Aorta (tissue), 5 donors: ENCODE measurements at regions not wholly inside any gene's neighbourhood (a gene's known extent, or its start where the extent isn't known, plus 50 kb on each side); places are given as distances from the start of the nearest gene placed in this dataset.

Experiments
- ATAC-seq: fragments of 200-7000 bp; cut with Tn5 transposase; one replicate; pipeline ENCODE4 v1.9.1; 2022; ENCODE audit warnings: moderate library complexity; ENCODE audit not compliant: low FRiP score
- DNase-seq, 2 donors: peaks; one replicate each; pipeline ENCODE4 v3.0.0-alpha.2; 2020
- H3K27ac ChIP-seq, 2 donors: one replicate each; pipeline ENCODE4 v1.5.1; 2013; ENCODE audit warnings: low read length in 2 of 2, mild to moderate bottlenecking in 2 of 2, moderate library complexity in 2 of 2, control low read depth in 1 of 2, inconsistent platforms in 1 of 2, low read depth in 1 of 2
- H3K27me3 ChIP-seq, 2 donors: one replicate each; pipeline ENCODE4 v1.6.1; 2013; ENCODE audit warnings: control low read depth in 1 of 2, low read length in 1 of 2, mild to moderate bottlenecking in 1 of 2, moderate library complexity in 1 of 2; ENCODE audit not compliant: insufficient read depth in 2 of 2, control insufficient read depth in 1 of 2
- H3K36me3 ChIP-seq, 2 donors: one replicate each; pipeline ENCODE4 v1.6.1; 2013; ENCODE audit warnings: control low read depth in 1 of 2, low read length in 1 of 2, mild to moderate bottlenecking in 1 of 2; ENCODE audit not compliant: insufficient read depth in 2 of 2, control insufficient read depth in 1 of 2
- H3K4me1 ChIP-seq, 2 donors: one replicate each; pipeline ENCODE4 v1.6.1; 2013; ENCODE audit warnings: low read length in 2 of 2, control low read depth in 1 of 2, mild to moderate bottlenecking in 1 of 2, moderate library complexity in 1 of 2; ENCODE audit not compliant: insufficient read depth in 2 of 2, control insufficient read depth in 1 of 2
- H3K4me3 ChIP-seq, 2 donors: one replicate each; pipeline ENCODE4 v1.5.1; 2013; ENCODE audit warnings: low read length in 2 of 2, control low read depth in 1 of 2, mild to moderate bottlenecking in 1 of 2
- H3K9me3 ChIP-seq: one replicate; pipeline ENCODE4 v1.6.1; 2013; ENCODE audit warnings: mild to moderate bottlenecking, low read length; ENCODE audit not compliant: control insufficient read depth
- WGBS, 2 donors: extraction: QIAGEN DNeasy Blood & Tissue Kit; methylation state at CpG; one replicate each; pipeline ENCODE4 v1.1.7; 2013; 5-methylcytosine and 5-hydroxymethylcytosine counted together
- intact Hi-C, 2 donors: fragments of 100-400 bp; cut with DNase I; formaldehyde crosslinking; loops; one replicate each; pipeline versions ENCODE4 v1.14.2 to v1.15.0; 2022
- donor health status: healthy with polysubstance abuse.
- donor health status: Bipolar disorder and iron deficiency.
- donor health status: DM: no; HTN: no; CAD: no.
- donor health status: DM: no; HTN: no; CAD: no.
- donor health status: DM: yes; HTN: yes; CAD: no.

GRCh38 chr1:99137554-99138206, 126.6 kb upstream of the PLPPR4 start:
- DNase-seq = no peak
- intact Hi-C loops = no loop called here

DNA sequence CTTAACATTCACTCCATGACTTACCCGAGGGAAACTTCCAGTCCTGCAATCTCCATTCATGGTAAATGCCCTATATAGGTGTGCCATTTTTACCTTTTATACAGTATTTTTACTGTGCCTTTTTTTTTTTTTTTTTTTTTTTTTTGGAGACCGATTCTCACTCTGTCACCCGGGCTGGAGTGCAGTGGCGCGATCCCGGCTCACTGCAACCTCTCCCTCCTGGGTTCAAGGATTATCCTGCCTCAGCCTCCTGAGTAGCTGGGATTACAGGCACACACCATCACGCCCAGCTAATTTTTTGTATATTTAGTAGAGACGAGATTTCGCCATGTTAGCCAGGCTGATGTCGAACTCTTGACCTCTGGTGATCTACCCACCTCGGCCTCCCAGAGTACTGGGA, 124.4 kb upstream of the PLPPR4 start:
- WGBS, 2 donors = 88 to 89% methylated on average over 11 of the region's 11 CpGs

More at GRCh38 chr1:99137554-99138206, 126.6 kb upstream of the PLPPR4 start:
- no peaks in the 10 kb centered on the region for H3K36me3 ChIP-seq
- no peak overlapping the region for H3K27ac ChIP-seq
- H3K4me3 ChIP-seq = no peak overlapping the region
- ATAC-seq = no peak
- no peaks in the 10 kb centered on the region for H3K4me1 ChIP-seq
- WGBS, 2 donors = 87 to 90% methylated on average over 1 of the region's 1 CpG
- no peaks in the 10 kb centered on the region for H3K9me3 ChIP-seq
- no peaks in the 10 kb centered on the region for H3K27me3 ChIP-seq

GRCh38 chr1:99146129-99146848, 118.0 kb upstream of the PLPPR4 start:
- no peaks in the 10 kb centered on the region for H3K9me3 ChIP-seq
- WGBS, 2 donors = 84% methylated on average over 15 of the region's 15 CpGs
- H3K27me3 ChIP-seq = no peaks in the 10 kb centered on the region
- ATAC-seq (no peak), DNase-seq (peak in 1 of 2 donors; percentile 43)
- no peak overlapping the region for H3K4me3 ChIP-seq
- H3K4me1 ChIP-seq = no peaks in the 10 kb centered on the region
- H3K36me3 ChIP-seq = no peaks in the 10 kb centered on the region
- no peak overlapping the region for H3K27ac ChIP-seq
- intact Hi-C loops = no loop called here

More for the DNA sequence above, 124.4 kb upstream of the PLPPR4 start:
- Histone ChIP-seq H3K27me3 (no peaks in the 10 kb centered on the region), H3K4me3 (no peak overlapping the region), H3K9me3 (no peaks in the 10 kb centered on the region), H3K4me1 (no peaks in the 10 kb centered on the region), H3K27ac (no peak overlapping the region), H3K36me3 (no peaks in the 10 kb centered on the region)
- ATAC-seq (no peak), DNase-seq (no peak)
- intact Hi-C loops = no loop called here

DNA sequence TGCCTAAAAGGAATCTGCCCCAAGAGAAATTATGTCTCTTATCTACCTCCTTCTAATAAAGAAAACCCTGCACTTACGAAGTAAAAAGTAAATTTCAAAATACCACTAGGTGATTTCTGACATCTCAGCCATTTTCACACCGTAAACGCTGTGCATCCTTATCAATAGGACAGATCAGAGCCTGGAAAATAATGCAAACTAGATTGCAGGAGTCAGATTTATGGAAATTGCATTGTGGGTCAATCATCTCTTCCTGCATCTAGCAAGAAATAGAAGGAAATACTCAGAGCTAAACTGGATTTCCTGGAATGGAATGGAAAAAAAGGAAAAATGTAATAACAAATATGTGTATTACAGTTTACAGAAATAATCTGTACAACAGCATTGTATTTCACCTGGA, 114.3 kb upstream of the PLPPR4 start:
- Histone ChIP-seq H3K9me3 (no peaks in the 10 kb centered on the region), H3K36me3 (no peaks in the 10 kb centered on the region), H3K27me3 (no peaks in the 10 kb centered on the region), H3K4me1 (no peaks in the 10 kb centered on the region), H3K4me3 (no peak overlapping the region), H3K27ac (no peak overlapping the region)
- DNase-seq (no peak), ATAC-seq (no peak)
- 50 to 58% methylated on average over 3 of the region's 3 CpGs for WGBS, 2 donors
- intact Hi-C loops = no loop called here

DNA sequence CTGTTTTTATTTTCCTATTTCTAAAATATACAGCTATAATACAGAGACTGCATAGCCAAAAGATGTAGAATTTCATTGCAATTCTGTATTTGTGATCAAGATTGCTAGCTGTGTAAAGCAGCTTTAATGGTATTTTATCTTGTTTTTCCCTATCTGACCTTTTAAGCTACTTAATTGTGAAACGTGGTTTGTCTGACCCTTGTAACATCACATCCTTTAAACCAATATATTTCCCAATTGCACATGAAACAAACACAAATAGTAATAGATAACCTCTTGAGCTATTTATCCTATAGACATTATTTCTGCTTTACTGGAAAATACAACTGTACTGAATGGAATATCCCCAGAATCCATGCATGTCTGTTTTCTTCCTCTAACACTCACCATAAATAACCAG, 112.2 kb upstream of the PLPPR4 start:
- H3K4me1 ChIP-seq = no peaks in the 10 kb centered on the region
- no peak for DNase-seq
- intact Hi-C loops = no loop called here
- H3K4me3 ChIP-seq = no peak overlapping the region
- no peaks in the 10 kb centered on the region for H3K36me3 ChIP-seq
- H3K27ac ChIP-seq = no peak overlapping the region
- WGBS, 2 donors = 40 to 44% methylated on average over 1 of the region's 1 CpG
- H3K9me3 ChIP-seq = peaks cover 2% of the 10 kb centered on the region
- no peaks in the 10 kb centered on the region for H3K27me3 ChIP-seq
- no peak for ATAC-seq

GRCh38 chr1:99163671-99164070, 100.6 kb upstream of the PLPPR4 start:
- 60 to 63% methylated on average over 2 of the region's 2 CpGs for WGBS, 2 donors
- DNase-seq (no peak), ATAC-seq (no peak)
- Histone ChIP-seq H3K4me3 (no peak overlapping the region), H3K27me3 (peaks cover 0 to 2% of the 10 kb centered on the region in 2 donors), H3K36me3 (no peaks in the 10 kb centered on the region), H3K9me3 (peaks cover 3% of the 10 kb centered on the region), H3K4me1 (no peaks in the 10 kb centered on the region), H3K27ac (no peak overlapping the region)
- intact Hi-C loops = no loop called here

DNA sequence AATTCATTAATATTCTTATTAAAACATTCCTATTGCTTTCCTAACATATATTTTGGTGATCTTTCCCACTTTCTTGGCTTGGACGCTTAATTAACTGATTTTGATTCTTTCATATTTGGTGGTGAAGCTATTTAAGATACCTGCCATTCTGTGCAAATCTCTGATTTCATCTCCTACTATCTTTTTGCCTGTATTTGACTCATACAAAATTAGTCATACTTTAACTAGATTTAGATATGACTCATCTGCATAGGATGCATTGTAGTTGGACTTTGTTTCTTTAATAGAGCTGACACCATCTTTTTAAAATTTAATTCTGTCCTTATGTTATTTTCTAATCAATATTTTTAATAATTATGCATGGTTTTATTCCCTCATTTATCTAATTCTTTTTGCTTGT, 93.8 kb upstream of the PLPPR4 start:
- intact Hi-C loops = no loop called here

GRCh38 chr1:99171184-99171813, 93.0 kb upstream of the PLPPR4 start:
- Histone ChIP-seq H3K36me3 (no peaks in the 10 kb centered on the region), H3K9me3 (no peaks in the 10 kb centered on the region), H3K27ac (no peak overlapping the region), H3K4me3 (no peak overlapping the region), H3K4me1 (no peaks in the 10 kb centered on the region), H3K27me3 (no peaks in the 10 kb centered on the region)
- DNase-seq = no peak
- no peak for ATAC-seq
- intact Hi-C loops = no loop called here
- 37 to 38% methylated on average over 7 of the region's 7 CpGs for WGBS, 2 donors

More for the DNA sequence above, 93.8 kb upstream of the PLPPR4 start:
- Histone ChIP-seq H3K27me3 (no peaks in the 10 kb centered on the region), H3K36me3 (no peaks in the 10 kb centered on the region), H3K4me3 (no peak overlapping the region), H3K4me1 (no peaks in the 10 kb centered on the region), H3K9me3 (no peaks in the 10 kb centered on the region), H3K27ac (no peak overlapping the region)
- DNase-seq (no peak), ATAC-seq (no peak)
- WGBS, 2 donors = 81 to 91% methylated on average over 1 of the region's 1 CpG

DNA sequence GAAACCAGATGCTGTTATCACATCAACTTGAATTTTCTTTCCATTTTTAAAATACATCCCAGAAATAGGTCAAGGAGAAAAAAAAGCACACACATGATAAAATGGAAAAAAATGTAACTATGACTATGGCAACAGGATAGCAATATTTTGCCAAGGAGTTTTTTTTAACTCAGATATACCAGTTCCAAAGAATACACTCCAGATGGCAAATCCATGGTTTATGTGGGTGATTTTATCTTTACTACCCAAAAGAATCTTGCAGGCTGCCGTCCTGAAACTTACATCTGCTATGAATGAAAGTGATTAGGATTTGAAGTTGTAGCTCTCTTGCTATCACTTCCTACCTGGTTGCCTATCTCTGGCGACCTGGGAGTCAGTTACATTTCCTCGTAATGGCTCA, 91.0 kb upstream of the PLPPR4 start:
- Histone ChIP-seq H3K36me3 (no peaks in the 10 kb centered on the region), H3K27me3 (no peaks in the 10 kb centered on the region), H3K9me3 (no peaks in the 10 kb centered on the region), H3K4me1 (no peaks in the 10 kb centered on the region), H3K27ac (no peak overlapping the region), H3K4me3 (no peak overlapping the region)
- no peak for ATAC-seq
- 19 to 26% methylated on average over 3 of the region's 3 CpGs for WGBS, 2 donors
- no peak for DNase-seq
- intact Hi-C loops = no loop called here
